Activated CD4-positive, alpha-beta T cell treated with anti-CD3 and anti-CD28 coated beads, Interleukin-2, amount 50 U/mL, for 16 hours (primary cell): ENCODE measurements at regions not wholly inside any gene's neighbourhood (a gene's known extent, or its start where the extent isn't known, plus 50 kb on each side); places are given as distances from the start of the nearest gene placed in this dataset.

ENCODE experiments used
- DNase-seq: peaks from one replicate; pipeline ENCODE4 v3.0.0-alpha.2; 2020

- no peak for DNase-seq
These were observed 87.1 kb upstream of the LINC01488 start for GRCh38 chr11:69394234-69394868.

- DNase-seq: no peak
These were observed 86.6 kb upstream of the LINC01488 start for GRCh38 chr11:69394869-69395246.

GRCh38 chr11:69395287-69395686 lies 86.2 kb upstream of the LINC01488 start:
- no peak for DNase-seq

- no peak for DNase-seq
These were observed 85.2 kb upstream of the LINC01488 start for GRCh38 chr11:69396051-69396947.

GRCh38 chr11:69396948-69397307 lies 84.5 kb upstream of the LINC01488 start:
- DNase-seq: no peak

GRCh38 chr11:69397732-69398131 lies 83.7 kb upstream of the LINC01488 start:
- DNase-seq: no peak

GRCh38 chr11:69398529-69399492 lies 82.7 kb upstream of the LINC01488 start:
- no peak for DNase-seq

GRCh38 chr11:69400140-69400539 lies 81.3 kb upstream of the LINC01488 start:
- DNase-seq: no peak

- no peak for DNase-seq
These were observed 80.5 kb upstream of the LINC01488 start for GRCh38 chr11:69400771-69401590.

GRCh38 chr11:69401715-69402114 lies 79.7 kb upstream of the LINC01488 start:
- DNase-seq: no peak

GRCh38 chr11:69402251-69402887 lies 79.1 kb upstream of the LINC01488 start:
- DNase-seq: no peak

GRCh38 chr11:69403556-69404215 lies 77.8 kb upstream of the LINC01488 start:
- no peak for DNase-seq

GRCh38 chr11:69406060-69406459 lies 75.4 kb upstream of the LINC01488 start:
- DNase-seq: no peak

- no peak for DNase-seq
These were observed 71.4 kb upstream of the LINC01488 start for GRCh38 chr11:69409812-69410645.

GRCh38 chr11:69411257-69411924 lies 70.1 kb upstream of the LINC01488 start:
- DNase-seq: peak; percentile 21

- no peak for DNase-seq
These were observed 68.3 kb upstream of the LINC01488 start for GRCh38 chr11:69413015-69413801.

GRCh38 chr11:69413993-69414392 lies 67.5 kb upstream of the LINC01488 start:
- no peak for DNase-seq

- DNase-seq: no peak
These were observed 66.7 kb upstream of the LINC01488 start for GRCh38 chr11:69414773-69415187.
